GM12878 (cell line): ENCODE measurements at regions not wholly inside any gene's neighbourhood (a gene's known extent, or its start where the extent isn't known, plus 50 kb on each side); places are given as distances from the start of the nearest gene placed in this dataset.

ENCODE experiments used
- ATAC-seq: fragments of 200-7000 bp; cut with Tn5 transposase; 3 replicates; pipeline ENCODE4 v1.9.1; 2020; ENCODE audit warnings: mild to moderate bottlenecking, moderate library complexity
- BruUV-seq: library from RNA; stranded (reverse); fragments of 400-500 nt; replicated peaks from 2 replicates; lab custom pipeline; 2021; lab: Mats Ljungman, UMichigan
- CTCF ChIA-PET: fragments of 300-600 bp; sonication (Branson Sonifier 250); formaldehyde crosslinking; extraction: SDS; loops from one replicate; lab custom pipeline; 2021; ENCODE audit warnings: inconsistent platforms; lab: Yijun Ruan, JAX
- POLR2A ChIA-PET: fragments of 350-600 bp; formaldehyde crosslinking; extraction: SDS; loops from one replicate; lab custom pipeline; 2021; ENCODE audit warnings: inconsistent platforms; lab: Charles Lee
- RAD21 ChIA-PET: fragments of 300-600 bp; sonication (Branson Sonifier 250); formaldehyde crosslinking; loops from one replicate; lab custom pipeline; 2023; ENCODE audit warnings: antibody characterized with exemption; ENCODE audit not compliant: unreplicated experiment; lab: Charles Lee
- SMC1A ChIA-PET: fragments of 300-600 bp; sonication (Branson Sonifier 250); formaldehyde crosslinking; loops from one replicate; lab custom pipeline; 2023; ENCODE audit not compliant: unreplicated experiment, uncharacterized antibody; lab: Charles Lee
- DNase-seq: peaks from one replicate; pipeline ENCODE4 v3.0.0-alpha.2; 2011; ENCODE audit warnings: low read depth, low spot score
- FAIRE-seq: peaks from 3 replicates; lab custom pipeline; 2011; peaks lifted over from hg19 to GRCh38; lab: Jason Lieb, UNC
- H2AFZ ChIP-seq: 2 replicates; pipeline ENCODE4 v1.6.0; 2011; ENCODE audit warnings: low read depth, low read length, control low read depth; ENCODE audit not compliant: control insufficient read depth
- H3K27ac ChIP-seq: 2 replicates; pipeline ENCODE4 v1.5.1; 2011; ENCODE audit warnings: control low read depth; ENCODE audit not compliant: control insufficient read depth, insufficient read depth
- H3K27me3 ChIP-seq, 2 experiments: replicated peaks in 1 of 2; 2 replicates each; pipeline versions ENCODE4 v1.6.0 to v1.6.1; 2011; ENCODE audit warnings: low read length in 1 of 2; ENCODE audit not compliant: control insufficient read depth in 2 of 2, insufficient read depth in 2 of 2
- H3K36me3 ChIP-seq, 2 experiments: 2 replicates each; pipeline ENCODE4 v1.5.1; 2011; ENCODE audit warnings: low read length in 1 of 2; ENCODE audit not compliant: control insufficient read depth in 2 of 2, insufficient read depth in 2 of 2
- H3K4me1 ChIP-seq: 2 replicates; pipeline ENCODE4 v1.6.1; 2011; ENCODE audit warnings: mild to moderate bottlenecking, low read length, moderate library complexity, mixed read lengths; ENCODE audit not compliant: control insufficient read depth, insufficient read depth
- H3K4me2 ChIP-seq: 2 replicates; pipeline ENCODE4 v1.6.0; 2011; ENCODE audit warnings: control low read depth; ENCODE audit not compliant: control insufficient read depth, insufficient read depth
- H3K4me3 ChIP-seq: fragments of 200-600 bp; sonication (generic); 2 replicates; pipeline ENCODE4 v1.5.1; 2016
- H3K79me2 ChIP-seq: 2 replicates; pipeline ENCODE4 v1.6.0; 2011; ENCODE audit warnings: low read length; ENCODE audit not compliant: control insufficient read depth, insufficient read depth
- H3K9ac ChIP-seq: 2 replicates; pipeline ENCODE4 v1.8.0; 2011; ENCODE audit warnings: low read length, control low read depth, mixed read lengths; ENCODE audit not compliant: control insufficient read depth, insufficient read depth
- H3K9me3 ChIP-seq: replicated peaks from 3 replicates; pipeline ENCODE4 v1.5.1; 2011; ENCODE audit warnings: mild to moderate bottlenecking, low read length; ENCODE audit not compliant: control insufficient read depth, insufficient read depth
- H4K20me1 ChIP-seq: 2 replicates; pipeline ENCODE4 v1.6.0; 2011; ENCODE audit not compliant: control insufficient read depth, insufficient read depth
- CREB1 ChIP-seq: IDR thresholded peaks from 2 replicates; pipeline ENCODE4 v1.6.1; 2012; ENCODE audit warnings: low read depth, mild to moderate bottlenecking, inconsistent platforms
- FOXK2 ChIP-seq: fragments of 450-650 bp; IDR thresholded peaks from 2 replicates; pipeline ENCODE4 v1.6.1; 2017; ENCODE audit warnings: mild to moderate bottlenecking, moderate library complexity
- MEF2B ChIP-seq: fragments of 450-650 bp; IDR thresholded peaks from 2 replicates; pipeline ENCODE4 v1.6.1; 2018; ENCODE audit warnings: mild to moderate bottlenecking, moderate library complexity; ENCODE audit not compliant: partially characterized antibody, poor library complexity, severe bottlenecking
- PAX8 ChIP-seq: fragments of 450-650 bp; IDR thresholded peaks from 2 replicates; pipeline ENCODE4 v1.6.1; 2017; ENCODE audit warnings: mild to moderate bottlenecking, moderate library complexity
- RUNX3 ChIP-seq: IDR thresholded peaks from 2 replicates; pipeline ENCODE4 v1.6.1; 2012; ENCODE audit warnings: low read length, inconsistent platforms
- SREBF1 ChIP-seq: IDR thresholded peaks from 2 replicates; pipeline ENCODE4 v1.6.1; 2012; ENCODE audit warnings: mild to moderate bottlenecking, low read length
- SUPT20H ChIP-seq: IDR thresholded peaks from 2 replicates; pipeline ENCODE4 v1.6.1; 2011; ENCODE audit warnings: low read depth, mild to moderate bottlenecking, low read length, moderate library complexity, borderline replicate concordance; ENCODE audit not compliant: control insufficient read depth
- USF2 ChIP-seq: IDR thresholded peaks from 2 replicates; pipeline ENCODE4 v1.6.1; 2011; ENCODE audit warnings: low read depth, low read length, improper control_type of control experiment, borderline replicate concordance
- ZNF687 ChIP-seq: fragments of 450-650 bp; IDR thresholded peaks from 2 replicates; pipeline ENCODE4 v1.6.1; 2017; ENCODE audit warnings: mild to moderate bottlenecking, moderate library complexity
- WGBS: methylation state at CpG from one replicate; pipeline ENCODE4 v1.1.6; 2016; ENCODE audit warnings: low lambda C conversion rate; ENCODE audit not compliant: insufficient replicate concordance, insufficient coverage; ENCODE audit errors: missing lambda C conversion rate; 5-methylcytosine and 5-hydroxymethylcytosine counted together
- in situ Hi-C: fragments of 300-500 bp; cut with MboI; formaldehyde crosslinking; loops from 9 replicates; pipeline ENCODE4 v1.14.3; 2018; ENCODE audit warnings: mixed read lengths
- intact Hi-C: fragments of 100-400 bp; cut with micrococcal nuclease; formaldehyde crosslinking; loops from one replicate; pipeline ENCODE4 v1.14.2; 2022; ENCODE audit not compliant: unreplicated experiment

GRCh38 chr1:232865102-232865931 is 60.1 kb downstream of the MAP10 start:
- Histone ChIP-seq H3K36me3 (no peaks in the 10 kb centered on the region), H3K27ac (no peak overlapping the region), H3K9ac (no peak overlapping the region), H3K4me1 (no peaks in the 10 kb centered on the region), H4K20me1 (no peaks in the 10 kb centered on the region), H2AFZ (no peak overlapping the region), H3K27me3 (no peaks in the 10 kb centered on the region; a peak in 1 of 4 replicates), H3K4me3 (no peak overlapping the region), H3K9me3 (no peaks in the 10 kb centered on the region), H3K79me2 (no peaks in the 10 kb centered on the region), H3K4me2 (no peak overlapping the region)
- CTCF ChIA-PET, result no interaction called here
- WGBS, result 41% methylated on average over 9 of the region's 9 CpGs
- intact Hi-C loops, result no loop called here
- POLR2A ChIA-PET, result no interaction called here
- SMC1A ChIA-PET, result no interaction called here
- no TSS peak for BruUV-seq
- DNase-seq (no peak), ATAC-seq (no peak), FAIRE-seq (no peak)
- TF ChIP-seq SUPT20H, result no peak
- TF ChIP-seq CREB1, result no peak
- TF ChIP-seq FOXK2, result no peak
- no peak for TF ChIP-seq PAX8
- no peak for TF ChIP-seq RUNX3
- TF ChIP-seq USF2, result no peak
- no peak for TF ChIP-seq ZNF687
- no peak for TF ChIP-seq MEF2B
- no peak for TF ChIP-seq SREBF1
- RAD21 ChIA-PET, result no interaction called here
- in situ Hi-C loops, result no loop called here
